GM12874 (cell line): ENCODE measurements at regions not wholly inside any gene's neighbourhood (a gene's known extent, or its start where the extent isn't known, plus 50 kb on each side); places are given as distances from the start of the nearest gene placed in this dataset.

ENCODE experiments used
- TF ChIP-seq, protein P1 (sequence below): IDR thresholded peaks from 2 replicates; pipeline ENCODE4 v1.5.1; 2011; ENCODE audit warnings: low read depth, mild to moderate bottlenecking, control low read depth, low read length, moderate library complexity; ENCODE audit not compliant: insufficient read depth

DNA sequence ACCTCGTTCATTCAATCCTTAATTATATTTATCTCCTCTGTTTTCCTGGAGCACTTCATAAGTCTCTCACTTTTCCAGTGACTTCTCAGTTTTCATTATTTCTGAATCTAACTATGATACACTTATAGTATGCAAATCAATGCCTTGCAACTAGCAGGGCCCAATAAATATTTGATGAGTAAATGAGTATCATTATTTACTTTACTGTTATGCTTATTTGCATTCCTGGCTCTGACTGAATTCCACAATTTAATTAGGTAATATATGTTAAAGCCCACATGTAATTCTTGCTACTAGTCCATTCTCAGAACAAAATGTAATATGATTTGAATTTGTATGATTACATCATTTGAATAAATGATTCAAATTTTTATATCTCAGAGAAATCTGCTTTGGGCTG, 1595.1 kb upstream of the MIR17HG start:
- TF ChIP-seq, protein P1, sequence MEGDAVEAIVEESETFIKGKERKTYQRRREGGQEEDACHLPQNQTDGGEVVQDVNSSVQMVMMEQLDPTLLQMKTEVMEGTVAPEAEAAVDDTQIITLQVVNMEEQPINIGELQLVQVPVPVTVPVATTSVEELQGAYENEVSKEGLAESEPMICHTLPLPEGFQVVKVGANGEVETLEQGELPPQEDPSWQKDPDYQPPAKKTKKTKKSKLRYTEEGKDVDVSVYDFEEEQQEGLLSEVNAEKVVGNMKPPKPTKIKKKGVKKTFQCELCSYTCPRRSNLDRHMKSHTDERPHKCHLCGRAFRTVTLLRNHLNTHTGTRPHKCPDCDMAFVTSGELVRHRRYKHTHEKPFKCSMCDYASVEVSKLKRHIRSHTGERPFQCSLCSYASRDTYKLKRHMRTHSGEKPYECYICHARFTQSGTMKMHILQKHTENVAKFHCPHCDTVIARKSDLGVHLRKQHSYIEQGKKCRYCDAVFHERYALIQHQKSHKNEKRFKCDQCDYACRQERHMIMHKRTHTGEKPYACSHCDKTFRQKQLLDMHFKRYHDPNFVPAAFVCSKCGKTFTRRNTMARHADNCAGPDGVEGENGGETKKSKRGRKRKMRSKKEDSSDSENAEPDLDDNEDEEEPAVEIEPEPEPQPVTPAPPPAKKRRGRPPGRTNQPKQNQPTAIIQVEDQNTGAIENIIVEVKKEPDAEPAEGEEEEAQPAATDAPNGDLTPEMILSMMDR = no peak

DNA sequence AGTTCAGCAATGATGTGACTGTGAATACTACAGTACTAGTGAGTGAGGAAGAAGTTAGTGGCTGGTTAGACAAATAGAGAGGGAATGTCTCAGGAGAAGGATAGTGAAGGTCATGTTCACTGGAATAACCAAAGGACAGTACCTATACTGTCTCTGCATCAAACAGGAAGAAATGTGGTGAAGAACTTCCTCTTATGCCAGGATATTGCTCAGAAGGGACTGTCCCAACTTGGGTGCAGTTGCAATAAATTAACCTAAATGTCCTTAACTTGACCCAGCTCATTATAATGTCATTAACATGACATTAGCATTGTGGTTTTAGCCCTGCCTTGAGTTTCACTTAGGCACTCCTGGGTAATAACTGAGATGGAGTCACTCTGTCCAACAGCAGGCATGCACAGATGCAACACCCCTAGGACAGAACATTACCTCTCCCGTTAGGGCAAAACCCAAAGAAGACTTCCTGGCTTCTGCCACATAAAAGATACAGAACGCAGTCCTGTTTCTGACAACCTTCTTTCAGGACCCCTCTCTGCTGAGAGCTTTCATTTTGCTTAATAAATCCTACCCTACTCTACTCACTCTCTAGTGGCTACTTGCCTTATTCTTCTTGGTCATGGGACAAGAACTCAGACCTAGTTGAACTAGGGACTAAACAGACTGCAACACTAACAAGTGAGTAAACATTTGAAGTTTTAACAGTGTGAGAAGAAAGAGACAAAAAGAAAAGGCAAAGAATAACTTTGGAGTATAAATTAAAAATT, 1591.6 kb upstream of the MIR17HG start:
- TF ChIP-seq, protein P1 = no peak

DNA sequence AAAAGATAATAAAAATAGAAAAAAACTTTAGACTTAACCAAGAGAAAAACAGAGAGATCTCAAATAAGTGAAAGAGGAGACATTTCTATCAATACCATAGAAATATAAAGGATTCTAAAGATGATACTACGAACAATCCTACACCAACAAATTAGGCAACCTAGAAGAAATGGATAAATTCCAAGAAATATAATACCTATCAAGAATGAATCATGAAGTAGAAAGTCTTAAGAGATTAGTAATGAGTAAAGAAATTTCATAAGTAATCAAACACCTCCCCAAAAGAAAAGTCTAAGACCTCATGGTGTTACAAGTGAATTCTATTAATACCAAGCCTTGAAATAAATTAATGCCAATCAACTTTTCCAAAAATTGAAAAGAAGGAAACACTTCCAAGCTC, 1584.5 kb upstream of the MIR17HG start:
- TF ChIP-seq, protein P1 = no peak

GRCh38 chr13:89783221-89783755, 1564.2 kb upstream of the MIR17HG start:
- TF ChIP-seq, protein P1 = no peak

DNA sequence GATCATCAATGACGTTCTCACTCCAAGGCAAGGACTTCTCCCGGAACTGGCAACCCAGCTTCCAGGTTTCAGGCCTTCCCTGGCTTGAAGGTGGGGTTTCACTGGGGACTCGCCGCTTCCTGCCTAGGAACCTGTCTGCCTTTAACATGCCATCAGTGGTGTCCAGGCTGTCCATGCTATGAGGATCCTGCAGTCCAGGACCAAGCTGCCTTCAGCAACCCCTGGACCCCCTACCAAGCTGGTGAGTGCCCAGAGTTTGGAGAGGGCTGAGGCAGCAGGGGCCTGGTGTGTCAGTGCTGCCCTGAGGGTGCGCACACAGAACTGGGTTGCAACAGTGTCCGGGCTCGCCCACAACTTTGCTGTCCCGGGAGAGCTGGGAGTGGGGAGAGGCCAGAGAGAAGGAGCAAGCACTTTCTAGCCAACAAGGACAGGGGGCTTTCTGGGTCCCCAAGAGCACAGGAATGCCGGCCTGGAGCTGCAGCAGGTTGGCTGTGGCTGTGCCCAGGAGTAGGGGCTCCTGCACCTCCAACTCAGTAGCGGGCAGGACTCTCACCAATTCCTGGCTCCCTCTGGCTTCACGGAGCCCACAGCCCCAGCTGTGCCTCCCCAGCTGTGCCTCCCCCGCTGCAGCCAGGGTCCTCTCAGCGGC, 1563.2 kb upstream of the MIR17HG start:
- TF ChIP-seq, protein P1 = no peak

- TF ChIP-seq, protein P1 = no peak
Measured at GRCh38 chr13:89786531-89786930, 1561.0 kb upstream of the MIR17HG start.

DNA sequence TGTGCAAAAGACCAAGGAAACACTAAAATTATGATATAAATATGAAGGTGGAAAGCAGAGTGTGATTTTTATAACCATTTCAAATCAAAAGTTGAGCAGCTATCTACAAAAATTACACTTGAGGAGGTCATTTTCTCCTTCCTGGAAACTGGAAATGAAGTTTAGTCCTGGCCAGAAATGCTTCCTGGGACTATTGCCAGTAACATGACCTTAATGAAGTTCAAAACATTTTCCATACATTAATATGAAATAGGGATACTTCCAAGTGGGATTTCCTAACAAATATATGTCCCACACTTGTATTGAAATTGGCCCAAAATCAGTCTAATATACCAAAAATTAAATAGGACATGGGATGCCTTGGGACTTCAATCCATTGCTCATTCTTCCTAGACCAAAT, 1556.8 kb upstream of the MIR17HG start:
- TF ChIP-seq, protein P1 = no peak
